ENCODE measurements at regions not wholly inside any gene's neighbourhood (a gene's known extent, or its start where the extent isn't known, plus 50 kb on each side); places are given as distances from the start of the nearest gene placed in this dataset.

DNA sequence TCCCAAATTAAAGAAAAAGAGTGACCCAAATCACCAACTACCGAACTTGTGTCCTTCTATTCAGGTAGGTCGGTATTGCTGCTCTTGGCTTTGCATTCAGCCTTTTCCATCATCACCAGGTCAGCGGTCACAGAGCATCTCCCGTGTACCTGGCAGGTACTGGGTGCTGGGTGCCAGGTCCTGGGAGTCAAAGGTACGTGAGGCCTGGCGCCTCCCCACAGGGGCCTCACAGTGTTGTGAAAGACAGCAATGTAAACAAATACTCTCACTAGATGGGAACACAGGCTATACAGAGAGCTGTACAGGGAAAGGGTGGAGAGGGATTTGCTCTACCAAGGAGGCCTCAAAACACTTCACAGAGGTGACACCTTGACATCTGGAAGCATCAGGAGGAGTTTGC lies 86.7 kb downstream of the ZIC5 start:
- WGBS (ENCODE audit: low lambda C conversion rate): 15% methylated on average over 6 of the region's 6 CpGs
- in situ Hi-C loops (cut with HindIII; ENCODE audit: extremely low pct_ligation_motif_present, low pct_unique_long_range_greater_than_20kb): no loop called here
- no peak overlapping the region for H2AFZ ChIP-seq (ENCODE audit: low read length)
- FAIRE-seq: no peak
- H4K20me1 ChIP-seq (ENCODE audit: insufficient read depth, low read length): no peaks in the 10 kb centered on the region
- CTCF ChIA-PET (ENCODE audit: low intra/inter-chr PET ratio, low total read pairs): no interaction called here
- peak; percentile 92 for ATAC-seq
- peak; percentile 15 for DNase-seq (ENCODE audit: low spot score)
- no peaks in the 10 kb centered on the region for H3K9me3 ChIP-seq (ENCODE audit: low read length)
- POLR2A ChIA-PET: no interaction called here
- H3K36me3 ChIP-seq (replicated peaks in 1 of 2; ENCODE audit: control insufficient read depth in 1 of 2, insufficient read depth in 2 of 2, low read length in 2 of 2): no peaks in the 10 kb centered on the region
- no peak overlapping the region for H3K9ac ChIP-seq (ENCODE audit: insufficient read depth, low read depth, low read length)
- H3K4me2 ChIP-seq (ENCODE audit: low read depth, low read length): peak overlapping the region; percentile 36
- no peak overlapping the region for H3K27ac ChIP-seq (ENCODE audit: extremely low read length, insufficient read depth, low read length)
- H3K4me1 ChIP-seq (ENCODE audit: insufficient read depth, low read length): peaks cover 15% of the 10 kb centered on the region
- no TSS peak for BruUV-seq (replicated peaks)
- intact Hi-C loops (cut with micrococcal nuclease; ENCODE audit: unreplicated experiment): no loop called here
- H3K79me2 ChIP-seq (ENCODE audit: insufficient read depth, low read length): no peaks in the 10 kb centered on the region
- H3K27me3 ChIP-seq (ENCODE audit: control insufficient read depth in 1 of 2, insufficient read depth in 2 of 2, low read length in 2 of 2): peaks cover 0 to 2% of the 10 kb centered on the region in 2 experiments; a peak in 1 of 5 replicates
- no peak overlapping the region; a peak in 1 of 6 replicates for H3K4me3 ChIP-seq (replicated peaks in 1 of 3; ENCODE audit: insufficient read depth in 1 of 3, low read depth in 2 of 3, low read length in 3 of 3)
- TF ChIP-seq ZNF891 (CRISPR knock-in tag; IDR thresholded peaks at IDR 0.05) (no peak), FOXP1 (IDR thresholded peaks at IDR 0.05) (no peak), FOXP1 (CRISPR knock-in tag; IDR thresholded peaks at IDR 0.05) (peak; percentile 70; the same call in 1 of the 2 replicates), ZEB1 (IDR thresholded peaks at IDR 0.05; ENCODE audit: insufficient replicate concordance, low read depth) (peak; percentile 77), ZSCAN21 (CRISPR knock-in tag; IDR thresholded peaks at IDR 0.05; ENCODE audit: borderline replicate concordance) (peak; percentile 48; the same call in 1 of the 2 replicates), FOXA1 (IDR thresholded peaks at IDR 0.05) (no peak), FOXA1 (CRISPR knock-in tag; IDR thresholded peaks at IDR 0.05) (0 out of 2 replicates have a peak, but pooled peaks have one; percentile 32), GATAD2A (CRISPR knock-in tag; IDR thresholded peaks at IDR 0.05) (peak; percentile 42; the same call in 1 of the 2 replicates), SALL1 (CRISPR knock-in tag; IDR thresholded peaks at IDR 0.05) (peak; percentile 56; the same call in 1 of the 2 replicates), CEBPB (IDR thresholded peaks at IDR 0.05; ENCODE audit: borderline replicate concordance, low read depth, low read length) (peak; percentile 76; the same call in 1 of the 2 replicates), SMARCC2 (IDR thresholded peaks at IDR 0.05) (no peak), HNRNPH1 (optimal IDR thresholded peaks at IDR 0.05; ENCODE audit: low read depth, low read length) (no peak), NR2F2 (IDR thresholded peaks at IDR 0.05; ENCODE audit: borderline replicate concordance, low read depth) (0 out of 2 replicates have a peak, but pooled peaks have one; percentile 29), HMG20A (CRISPR knock-in tag; IDR thresholded peaks at IDR 0.05; ENCODE audit: borderline replicate concordance) (0 out of 2 replicates have a peak, but pooled peaks have one; percentile 15), TRIM24 (CRISPR knock-in tag; IDR thresholded peaks at IDR 0.05) (0 out of 2 replicates have a peak, but pooled peaks have one; percentile 48)
- TF ChIP-seq, protein P1, sequence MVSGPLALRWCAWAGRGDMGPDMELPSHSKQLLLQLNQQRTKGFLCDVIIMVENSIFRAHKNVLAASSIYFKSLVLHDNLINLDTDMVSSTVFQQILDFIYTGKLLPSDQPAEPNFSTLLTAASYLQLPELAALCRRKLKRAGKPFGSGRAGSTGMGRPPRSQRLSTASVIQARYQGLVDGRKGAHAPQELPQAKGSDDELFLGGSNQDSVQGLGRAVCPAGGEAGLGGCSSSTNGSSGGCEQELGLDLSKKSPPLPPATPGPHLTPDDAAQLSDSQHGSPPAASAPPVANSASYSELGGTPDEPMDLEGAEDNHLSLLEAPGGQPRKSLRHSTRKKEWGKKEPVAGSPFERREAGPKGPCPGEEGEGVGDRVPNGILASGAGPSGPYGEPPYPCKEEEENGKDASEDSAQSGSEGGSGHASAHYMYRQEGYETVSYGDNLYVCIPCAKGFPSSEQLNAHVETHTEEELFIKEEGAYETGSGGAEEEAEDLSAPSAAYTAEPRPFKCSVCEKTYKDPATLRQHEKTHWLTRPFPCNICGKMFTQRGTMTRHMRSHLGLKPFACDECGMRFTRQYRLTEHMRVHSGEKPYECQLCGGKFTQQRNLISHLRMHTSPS (CRISPR knock-in tag; IDR thresholded peaks at IDR 0.05; ENCODE audit: low read depth): peak; percentile 60; the same call in 1 of the 2 replicates
- TF ChIP-seq, protein P2, sequence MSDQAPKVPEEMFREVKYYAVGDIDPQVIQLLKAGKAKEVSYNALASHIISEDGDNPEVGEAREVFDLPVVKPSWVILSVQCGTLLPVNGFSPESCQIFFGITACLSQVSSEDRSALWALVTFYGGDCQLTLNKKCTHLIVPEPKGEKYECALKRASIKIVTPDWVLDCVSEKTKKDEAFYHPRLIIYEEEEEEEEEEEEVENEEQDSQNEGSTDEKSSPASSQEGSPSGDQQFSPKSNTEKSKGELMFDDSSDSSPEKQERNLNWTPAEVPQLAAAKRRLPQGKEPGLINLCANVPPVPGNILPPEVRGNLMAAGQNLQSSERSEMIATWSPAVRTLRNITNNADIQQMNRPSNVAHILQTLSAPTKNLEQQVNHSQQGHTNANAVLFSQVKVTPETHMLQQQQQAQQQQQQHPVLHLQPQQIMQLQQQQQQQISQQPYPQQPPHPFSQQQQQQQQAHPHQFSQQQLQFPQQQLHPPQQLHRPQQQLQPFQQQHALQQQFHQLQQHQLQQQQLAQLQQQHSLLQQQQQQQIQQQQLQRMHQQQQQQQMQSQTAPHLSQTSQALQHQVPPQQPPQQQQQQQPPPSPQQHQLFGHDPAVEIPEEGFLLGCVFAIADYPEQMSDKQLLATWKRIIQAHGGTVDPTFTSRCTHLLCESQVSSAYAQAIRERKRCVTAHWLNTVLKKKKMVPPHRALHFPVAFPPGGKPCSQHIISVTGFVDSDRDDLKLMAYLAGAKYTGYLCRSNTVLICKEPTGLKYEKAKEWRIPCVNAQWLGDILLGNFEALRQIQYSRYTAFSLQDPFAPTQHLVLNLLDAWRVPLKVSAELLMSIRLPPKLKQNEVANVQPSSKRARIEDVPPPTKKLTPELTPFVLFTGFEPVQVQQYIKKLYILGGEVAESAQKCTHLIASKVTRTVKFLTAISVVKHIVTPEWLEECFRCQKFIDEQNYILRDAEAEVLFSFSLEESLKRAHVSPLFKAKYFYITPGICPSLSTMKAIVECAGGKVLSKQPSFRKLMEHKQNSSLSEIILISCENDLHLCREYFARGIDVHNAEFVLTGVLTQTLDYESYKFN (CRISPR knock-in tag; conservative IDR thresholded peaks at IDR 0.05): peak; percentile 50
- TF ChIP-seq, protein P3, sequence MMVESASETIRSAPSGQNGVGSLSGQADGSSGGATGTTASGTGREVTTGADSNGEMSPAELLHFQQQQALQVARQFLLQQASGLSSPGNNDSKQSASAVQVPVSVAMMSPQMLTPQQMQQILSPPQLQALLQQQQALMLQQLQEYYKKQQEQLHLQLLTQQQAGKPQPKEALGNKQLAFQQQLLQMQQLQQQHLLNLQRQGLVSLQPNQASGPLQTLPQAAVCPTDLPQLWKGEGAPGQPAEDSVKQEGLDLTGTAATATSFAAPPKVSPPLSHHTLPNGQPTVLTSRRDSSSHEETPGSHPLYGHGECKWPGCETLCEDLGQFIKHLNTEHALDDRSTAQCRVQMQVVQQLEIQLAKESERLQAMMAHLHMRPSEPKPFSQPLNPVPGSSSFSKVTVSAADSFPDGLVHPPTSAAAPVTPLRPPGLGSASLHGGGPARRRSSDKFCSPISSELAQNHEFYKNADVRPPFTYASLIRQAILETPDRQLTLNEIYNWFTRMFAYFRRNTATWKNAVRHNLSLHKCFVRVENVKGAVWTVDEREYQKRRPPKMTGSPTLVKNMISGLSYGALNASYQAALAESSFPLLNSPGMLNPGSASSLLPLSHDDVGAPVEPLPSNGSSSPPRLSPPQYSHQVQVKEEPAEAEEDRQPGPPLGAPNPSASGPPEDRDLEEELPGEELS (CRISPR knock-in tag; IDR thresholded peaks at IDR 0.05): peak; percentile 51
